SKM-1 treated with dmso at 0.1 percent for 144 hours (cell line): ENCODE measurements at regions not wholly inside any gene's neighbourhood (a gene's known extent, or its start where the extent isn't known, plus 50 kb on each side); places are given as distances from the start of the nearest gene placed in this dataset.
"Not testable (repeated sequence)": the region's sequence is repeated elsewhere in the genome, so short reads cannot be mapped to it uniquely, and the experiment has no call there.

Source experiments
- DNase-seq: peaks from one replicate; lab custom pipeline; 2025; ENCODE audit not compliant: unreplicated experiment; lab: John Stamatoyannopoulos, UW

- no peak for DNase-seq
Observed at GRCh38 chr1:38787041-38787440, 72.5 kb downstream of the RRAGC start.

- no peak for DNase-seq
Observed at GRCh38 chr1:38786040-38786436, 73.5 kb downstream of the RRAGC start.

GRCh38 chr1:38785285-38786039, 74.1 kb downstream of the RRAGC start:
- DNase-seq = no peak

DNA sequence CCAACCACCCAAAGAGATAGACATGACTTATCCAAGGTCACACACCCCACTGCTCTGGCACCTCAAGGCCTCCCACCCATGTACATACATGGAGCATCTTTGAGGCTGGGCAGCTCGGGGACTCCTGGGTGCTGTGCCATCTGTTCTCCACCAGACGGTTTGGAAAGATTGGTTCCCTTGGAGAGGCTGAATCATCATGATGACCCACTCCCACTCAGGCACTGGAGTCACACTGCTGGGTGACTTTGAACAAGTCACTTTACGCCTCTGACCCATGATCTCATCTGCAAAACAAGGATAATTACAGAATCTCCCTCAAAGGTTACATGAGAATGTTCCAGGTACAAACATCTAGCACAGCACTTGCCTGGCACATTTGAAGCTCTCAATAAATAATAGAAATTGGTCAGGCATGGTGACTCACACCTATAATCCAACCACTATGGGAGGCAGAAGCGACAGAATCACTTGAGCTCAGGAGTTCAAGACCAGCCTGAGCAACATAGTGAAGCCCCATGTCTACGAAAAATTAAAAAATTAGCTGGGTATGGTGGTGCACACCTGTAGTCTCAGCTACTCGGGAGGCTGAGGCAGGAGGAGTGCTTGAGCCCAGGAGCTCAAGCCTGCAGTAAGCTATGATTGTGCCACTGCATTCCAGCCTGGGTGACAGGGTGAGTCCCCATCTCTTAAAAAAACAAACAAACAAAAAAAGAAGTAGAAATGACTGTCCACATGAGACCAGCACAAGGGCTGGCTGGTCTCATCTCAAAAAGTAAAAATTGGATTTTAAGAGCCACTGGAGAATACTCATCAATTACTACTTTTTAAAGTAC, 74.9 kb downstream of the RRAGC start:
- no peak for DNase-seq

- DNase-seq = no peak
Observed at GRCh38 chr1:38783640-38784229, 75.8 kb downstream of the RRAGC start.

DNA sequence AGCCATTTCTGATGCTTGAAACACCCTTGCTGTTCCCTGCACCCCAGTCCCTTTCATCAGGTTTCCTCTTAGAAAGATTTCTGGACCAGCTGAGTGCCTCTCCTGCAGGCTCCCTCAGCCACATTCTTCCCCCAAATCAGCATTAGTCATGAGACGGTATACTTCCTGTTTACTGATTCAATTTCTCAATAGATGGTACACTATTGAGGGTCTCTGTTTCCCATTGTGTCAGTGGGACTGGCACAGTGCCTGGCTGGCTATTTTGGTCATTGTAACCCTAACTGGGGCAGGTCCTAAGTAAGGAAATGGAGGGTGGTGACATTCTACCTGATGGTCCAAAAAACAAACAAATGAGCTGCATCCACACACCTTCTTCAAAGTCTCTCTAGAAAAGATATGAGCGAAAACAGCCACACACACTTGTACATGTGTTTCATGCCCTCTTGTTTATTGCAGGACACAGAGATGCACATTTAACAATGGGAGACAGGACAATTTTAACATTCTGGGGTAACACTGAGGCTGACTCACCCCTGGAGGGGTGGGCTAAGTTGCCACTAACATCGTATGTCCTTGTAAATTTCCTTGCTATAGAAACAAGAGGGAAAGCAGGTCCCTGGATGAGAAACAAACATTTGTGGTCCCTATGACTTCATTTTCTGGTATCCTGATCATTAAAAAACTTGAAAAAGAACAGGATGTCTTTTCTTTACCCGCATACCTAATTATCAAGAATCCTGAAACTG, 77.5 kb downstream of the RRAGC start:
- DNase-seq = no peak

DNA sequence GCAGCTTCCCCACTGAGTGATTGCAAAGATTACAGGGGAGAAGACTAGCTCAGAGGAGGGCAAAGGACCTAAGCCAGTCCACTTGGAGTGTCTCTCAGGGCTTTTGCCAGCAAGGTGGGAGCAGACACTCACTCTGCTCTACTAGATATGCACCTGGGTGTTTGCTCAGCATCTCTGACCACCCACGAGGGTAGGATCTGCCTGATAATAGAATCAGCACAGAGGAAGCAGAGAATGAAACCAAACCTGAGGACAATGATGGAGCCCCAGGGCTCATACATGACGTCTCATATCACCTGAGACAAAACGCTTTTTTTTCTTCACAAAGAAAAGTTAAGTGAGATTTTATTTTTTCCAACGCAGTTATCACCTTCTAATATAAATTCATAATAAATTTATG, 79.4 kb downstream of the RRAGC start:
- DNase-seq = no peak

GRCh38 chr1:38779491-38779890, 80.1 kb downstream of the RRAGC start:
- DNase-seq = no peak

GRCh38 chr1:38778521-38778920, 81.1 kb downstream of the RRAGC start:
- no peak for DNase-seq

GRCh38 chr1:38778051-38778450, 81.5 kb downstream of the RRAGC start:
- DNase-seq = no peak

DNA sequence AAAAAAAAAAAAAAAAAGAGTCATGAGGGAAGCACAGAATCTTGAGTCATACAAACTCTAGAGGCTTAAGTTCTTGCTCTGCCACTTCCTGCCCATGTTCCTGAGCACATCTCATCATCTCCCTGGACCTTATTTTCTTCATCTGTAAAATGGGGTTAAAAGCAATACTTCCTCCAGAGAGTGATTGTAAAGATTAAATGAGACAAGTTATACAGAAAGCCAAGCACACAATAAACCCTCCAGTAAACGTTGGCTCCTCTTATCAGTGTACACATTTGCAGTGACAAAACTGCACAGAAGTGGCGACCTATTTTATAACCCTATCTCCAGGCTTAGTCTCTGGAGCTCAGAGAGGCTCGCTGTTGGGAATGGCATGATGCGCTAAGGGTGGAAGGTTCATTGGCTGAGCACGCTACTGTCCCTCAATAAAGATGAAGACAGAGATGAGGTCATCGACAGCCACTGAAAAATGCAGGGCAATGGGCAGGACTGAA, 82.1 kb downstream of the RRAGC start:
- no peak for DNase-seq

DNA sequence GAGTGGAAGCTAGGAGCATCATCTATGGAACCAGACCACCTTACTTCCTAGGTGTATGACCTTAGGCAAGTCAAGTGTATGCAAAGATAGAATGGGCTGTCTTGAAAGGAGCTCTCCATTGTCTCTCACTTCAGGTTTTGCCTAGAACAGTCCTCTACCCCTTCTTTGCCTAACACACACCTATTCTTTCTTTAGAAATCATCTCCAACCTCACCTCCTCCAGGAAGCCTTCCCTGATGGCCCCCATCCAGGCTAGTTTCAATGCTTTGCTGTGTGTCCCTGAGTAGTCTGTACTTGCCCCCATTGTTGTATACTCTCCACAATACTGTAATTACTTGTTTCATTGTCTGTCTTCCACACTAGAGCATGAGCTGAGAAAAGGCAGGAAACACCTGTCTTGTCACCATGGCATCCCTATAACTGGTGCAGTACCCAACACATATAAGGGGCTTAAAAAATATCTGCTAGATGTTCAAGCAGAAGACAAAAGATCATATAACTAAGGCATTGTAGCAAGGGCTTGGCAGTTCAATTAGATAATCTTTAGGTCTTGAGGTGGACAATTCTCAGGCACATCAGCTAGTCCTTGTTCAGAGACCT, 83.0 kb downstream of the RRAGC start:
- DNase-seq = no peak

- DNase-seq = no peak
Observed at GRCh38 chr1:38775175-38775845, 84.3 kb downstream of the RRAGC start.

DNA sequence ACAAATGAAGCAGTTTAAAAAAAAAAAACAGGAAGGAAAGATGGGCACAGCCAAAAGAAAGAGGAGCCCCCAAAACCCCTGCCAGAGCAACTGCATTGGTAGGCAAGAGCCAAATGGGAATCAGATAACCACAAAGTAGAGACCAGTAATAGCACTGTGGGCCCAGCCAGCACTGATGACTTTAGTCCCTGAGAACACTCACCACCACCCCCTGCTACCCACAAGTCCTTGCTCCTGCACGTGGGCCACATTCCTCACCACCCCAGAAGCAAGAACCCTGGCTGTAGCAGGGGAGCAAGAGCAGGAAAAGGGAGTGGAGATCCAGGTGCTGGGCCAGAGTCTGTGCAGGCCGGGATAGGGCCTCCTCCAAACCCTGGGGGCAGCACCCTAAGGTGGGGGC, 86.1 kb downstream of the RRAGC start:
- DNase-seq = no peak

DNA sequence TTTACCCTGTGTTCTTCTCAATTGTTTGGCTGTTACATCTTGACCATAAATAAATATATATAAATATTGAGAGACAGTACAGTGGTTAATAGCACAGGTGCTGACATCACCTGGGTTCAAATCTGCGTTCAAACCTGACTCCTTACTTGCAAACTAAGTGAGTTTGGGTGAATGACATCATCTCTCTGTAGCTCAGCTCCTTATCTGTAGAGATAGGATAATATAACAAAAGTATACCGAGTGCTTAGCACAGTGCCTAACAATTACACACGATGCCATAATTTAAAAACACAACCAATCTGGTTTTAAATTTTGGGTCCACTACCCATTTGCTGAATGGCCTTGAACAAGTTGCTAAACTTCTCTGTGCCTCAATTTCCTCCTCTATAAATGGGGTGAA, 86.6 kb downstream of the RRAGC start:
- DNase-seq = no peak

- no peak for DNase-seq
Observed at GRCh38 chr1:38772026-38772425, 87.5 kb downstream of the RRAGC start.

- DNase-seq = not testable (repeated sequence)
Observed at GRCh38 chr1:38770516-38771173, 88.9 kb downstream of the RRAGC start.

GRCh38 chr1:38766125-38766524, 93.4 kb downstream of the RRAGC start:
- no peak for DNase-seq

DNA sequence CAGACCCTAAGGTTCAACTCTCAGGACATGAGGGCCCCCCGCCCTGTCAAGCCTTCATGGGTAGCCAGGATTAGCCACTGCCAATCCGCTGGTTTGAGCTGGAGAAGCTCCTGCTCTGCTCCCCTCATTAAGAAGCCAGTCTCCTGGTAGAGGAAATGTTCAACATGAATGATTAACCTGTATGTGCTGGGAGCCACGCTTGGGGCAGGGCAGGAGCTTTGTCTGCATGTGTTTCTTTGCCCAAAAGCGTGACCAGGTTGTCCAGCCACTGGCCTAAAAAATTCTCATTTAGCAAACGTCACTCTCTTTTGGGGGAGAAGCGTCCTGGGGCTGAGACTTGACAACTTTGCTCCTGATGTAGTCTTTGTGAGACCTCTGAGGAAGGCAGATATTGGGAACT, 96.5 kb downstream of the RRAGC start:
- DNase-seq = no peak

GRCh38 chr1:38760562-38760961, 99.0 kb downstream of the RRAGC start:
- no peak for DNase-seq
